Ascending aorta (tissue), 2 donors: ENCODE measurements at regions not wholly inside any gene's neighbourhood (a gene's known extent, or its start where the extent isn't known, plus 50 kb on each side); places are given as distances from the start of the nearest gene placed in this dataset.

Source experiments
- DNase-seq, 2 donors: peaks; one replicate each; pipeline ENCODE4 v3.0.0-alpha.2; 2019; ENCODE audit warnings: low spot score in 2 of 2
- H3K27ac ChIP-seq, 2 donors: fragments of 200-600 bp; sonication (generic); one replicate each; pipeline ENCODE4 v1.5.1; 2016 to 2017; ENCODE audit warnings: mild to moderate bottlenecking in 1 of 2
- H3K27me3 ChIP-seq: fragments of 200-600 bp; sonication (generic); one replicate; pipeline ENCODE4 v1.5.1; 2017
- H3K36me3 ChIP-seq, 2 donors: fragments of 200-600 bp; sonication (generic); one replicate each; pipeline ENCODE4 v1.5.1; 2016
- H3K4me1 ChIP-seq, 2 donors: fragments of 200-600 bp; sonication (generic); one replicate each; pipeline ENCODE4 v1.5.1; 2016 to 2017; ENCODE audit warnings: mild to moderate bottlenecking in 1 of 2
- H3K4me3 ChIP-seq, 2 donors: fragments of 200-600 bp; sonication (generic); one replicate each; pipeline ENCODE4 v1.5.1; 2016 to 2017; ENCODE audit warnings: mild to moderate bottlenecking in 1 of 2
- H3K9me3 ChIP-seq, 2 donors: fragments of 200-600 bp; sonication (generic); one replicate each; pipeline ENCODE4 v1.5.1; 2016
- CTCF ChIP-seq, 3 experiments: fragments of 200-600 bp in 2 of 3; fragments of 450-650 bp in 1 of 3; sonication (generic) in 2 of 3; IDR thresholded peaks; one replicate each; pipeline ENCODE4 v1.5.1; 2016 to 2019; ENCODE audit warnings: antibody characterized with exemption in 3 of 3, mild to moderate bottlenecking in 1 of 3, moderate library complexity in 1 of 3
- intact Hi-C: fragments of 100-400 bp; cut with DNase I; formaldehyde crosslinking; loops from one replicate; pipeline ENCODE4 v1.15.1; 2023

- peaks cover 6 to 41% of the 10 kb centered on the region in 2 donors for H3K4me1 ChIP-seq
- no peak overlapping the region for H3K4me3 ChIP-seq
- DNase-seq, result peak in 1 of 2 donors; percentile 63
- H3K9me3 ChIP-seq, result no peaks in the 10 kb centered on the region
- intact Hi-C loops, result loop anchor here (5.0 to 10.0 kb wide), 4 partner anchors 101 to 341 kb away; no protein-coding TSS in a partner anchor
- H3K27ac ChIP-seq, result peak overlapping the region; percentile 65 to 68
- TF ChIP-seq CTCF (IDR thresholded peaks at IDR 0.05), result no peak
- no peaks in the 10 kb centered on the region for H3K36me3 ChIP-seq
- H3K27me3 ChIP-seq, result no peaks in the 10 kb centered on the region
These were observed 317.4 kb upstream of the ZNF32 start for GRCh38 chr10:43965918-43966570.

GRCh38 chr10:43965033-43965917 lies 316.6 kb upstream of the ZNF32 start:
- no peaks in the 10 kb centered on the region for H3K9me3 ChIP-seq
- TF ChIP-seq CTCF (IDR thresholded peaks at IDR 0.05), result no peak
- peaks cover 6 to 44% of the 10 kb centered on the region in 2 donors for H3K4me1 ChIP-seq
- peak overlapping the region; percentile 65 to 68 for H3K27ac ChIP-seq
- peak in 1 of 2 donors; percentile 72 for DNase-seq
- intact Hi-C loops, result loop anchor here (5.0 to 10.0 kb wide), 4 partner anchors 100 to 342 kb away; no protein-coding TSS in a partner anchor
- H3K27me3 ChIP-seq, result no peaks in the 10 kb centered on the region
- H3K4me3 ChIP-seq, result no peak overlapping the region
- H3K36me3 ChIP-seq, result no peaks in the 10 kb centered on the region

GRCh38 chr10:43964486-43964885 lies 315.8 kb upstream of the ZNF32 start:
- Histone ChIP-seq H3K9me3 (no peaks in the 10 kb centered on the region), H3K27me3 (no peaks in the 10 kb centered on the region), H3K27ac (peak overlapping the region; percentile 65 to 68), H3K36me3 (no peaks in the 10 kb centered on the region), H3K4me3 (no peak overlapping the region), H3K4me1 (peaks cover 6 to 50% of the 10 kb centered on the region in 2 donors)
- no peak for DNase-seq
- TF ChIP-seq CTCF (IDR thresholded peaks at IDR 0.05), result no peak
- intact Hi-C loops, result loop anchor here (5.0 to 10.0 kb wide), 2 partner anchors 53 to 100 kb away; no protein-coding TSS in a partner anchor

GRCh38 chr10:43963793-43964425 lies 315.2 kb upstream of the ZNF32 start:
- Histone ChIP-seq H3K4me1 (peaks cover 6 to 50% of the 10 kb centered on the region in 2 donors), H3K9me3 (no peaks in the 10 kb centered on the region), H3K36me3 (no peaks in the 10 kb centered on the region), H3K4me3 (no peak overlapping the region), H3K27me3 (no peaks in the 10 kb centered on the region), H3K27ac (peak overlapping the region; percentile 65 to 68)
- DNase-seq, result peak in 1 of 2 donors; percentile 62
- intact Hi-C loops, result loop anchor here (5.0 to 10.0 kb wide), 2 partner anchors 53 to 99 kb away; no protein-coding TSS in a partner anchor
- TF ChIP-seq CTCF (IDR thresholded peaks at IDR 0.05), result no peak

- H3K27ac ChIP-seq, result no peak overlapping the region
- H3K4me1 ChIP-seq, result peaks cover 6 to 50% of the 10 kb centered on the region in 2 donors
- no peaks in the 10 kb centered on the region for H3K36me3 ChIP-seq
- DNase-seq, result no peak
- intact Hi-C loops, result loop anchor here (5.0 to 10.0 kb wide), 2 partner anchors 54 to 99 kb away; no protein-coding TSS in a partner anchor
- H3K9me3 ChIP-seq, result no peaks in the 10 kb centered on the region
- H3K4me3 ChIP-seq, result no peak overlapping the region
- no peaks in the 10 kb centered on the region for H3K27me3 ChIP-seq
- no peak for TF ChIP-seq CTCF (IDR thresholded peaks at IDR 0.05)
These were observed 314.7 kb upstream of the ZNF32 start for GRCh38 chr10:43963379-43963778.
